ENCODE measurements at regions not wholly inside any gene's neighbourhood (a gene's known extent, or its start where the extent isn't known, plus 50 kb on each side); places are given as distances from the start of the nearest gene placed in this dataset.

GRCh38 chr3:88209356-88209755, 59.6 kb downstream of the C3orf38 start:
- POLR2A ChIA-PET: no interaction called here
- H3K4me3 ChIP-seq (ENCODE audit: low read depth, low read length): no peak overlapping the region
- H3K27ac ChIP-seq (ENCODE audit: low read depth, low read length): no peak overlapping the region
- TF ChIP-seq, protein P1, sequence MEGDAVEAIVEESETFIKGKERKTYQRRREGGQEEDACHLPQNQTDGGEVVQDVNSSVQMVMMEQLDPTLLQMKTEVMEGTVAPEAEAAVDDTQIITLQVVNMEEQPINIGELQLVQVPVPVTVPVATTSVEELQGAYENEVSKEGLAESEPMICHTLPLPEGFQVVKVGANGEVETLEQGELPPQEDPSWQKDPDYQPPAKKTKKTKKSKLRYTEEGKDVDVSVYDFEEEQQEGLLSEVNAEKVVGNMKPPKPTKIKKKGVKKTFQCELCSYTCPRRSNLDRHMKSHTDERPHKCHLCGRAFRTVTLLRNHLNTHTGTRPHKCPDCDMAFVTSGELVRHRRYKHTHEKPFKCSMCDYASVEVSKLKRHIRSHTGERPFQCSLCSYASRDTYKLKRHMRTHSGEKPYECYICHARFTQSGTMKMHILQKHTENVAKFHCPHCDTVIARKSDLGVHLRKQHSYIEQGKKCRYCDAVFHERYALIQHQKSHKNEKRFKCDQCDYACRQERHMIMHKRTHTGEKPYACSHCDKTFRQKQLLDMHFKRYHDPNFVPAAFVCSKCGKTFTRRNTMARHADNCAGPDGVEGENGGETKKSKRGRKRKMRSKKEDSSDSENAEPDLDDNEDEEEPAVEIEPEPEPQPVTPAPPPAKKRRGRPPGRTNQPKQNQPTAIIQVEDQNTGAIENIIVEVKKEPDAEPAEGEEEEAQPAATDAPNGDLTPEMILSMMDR (IDR thresholded peaks at IDR 0.05; ENCODE audit: low read depth, low read length): no peak
- H3K9me3 ChIP-seq (ENCODE audit: control insufficient read depth, insufficient read depth, low read length): no peaks in the 10 kb centered on the region
- CTCF ChIA-PET: interaction anchor here (0.8 kb wide), 1 partner anchor 10 kb away, joined by 3 read pairs; no protein-coding TSS in a partner anchor
- DNase-seq (ENCODE audit: low read depth, low spot score): no peak
- H3K27me3 ChIP-seq (ENCODE audit: control insufficient read depth, insufficient read depth, low read length): no peaks in the 10 kb centered on the region

GRCh38 chr3:88211096-88211890, 61.5 kb downstream of the C3orf38 start:
- Histone ChIP-seq H3K4me3 (ENCODE audit: low read depth, low read length) (no peak overlapping the region), H3K27ac (ENCODE audit: low read depth, low read length) (no peak overlapping the region), H3K9me3 (ENCODE audit: control insufficient read depth, insufficient read depth, low read length) (no peaks in the 10 kb centered on the region), H3K27me3 (ENCODE audit: control insufficient read depth, insufficient read depth, low read length) (no peaks in the 10 kb centered on the region)
- TF ChIP-seq, protein P1 (IDR thresholded peaks at IDR 0.05; ENCODE audit: low read depth, low read length): no peak
- POLR2A ChIA-PET: no interaction called here
- DNase-seq (ENCODE audit: low read depth, low spot score): no peak
- CTCF ChIA-PET: no interaction called here

- CTCF ChIA-PET: interaction anchor here (0.6 to 1.8 kb wide), 15 partner anchors 10 to 1963 kb away, joined by 3 to 20 read pairs (median 4); no protein-coding TSS in a partner anchor
- TF ChIP-seq, protein P1 (IDR thresholded peaks at IDR 0.05; ENCODE audit: low read depth, low read length): peak; percentile 57
- H3K27me3 ChIP-seq (ENCODE audit: control insufficient read depth, insufficient read depth, low read length): no peaks in the 10 kb centered on the region
- POLR2A ChIA-PET: no interaction called here
- no peak overlapping the region for H3K4me3 ChIP-seq (ENCODE audit: low read depth, low read length)
- no peak overlapping the region for H3K27ac ChIP-seq (ENCODE audit: low read depth, low read length)
- DNase-seq (ENCODE audit: low read depth, low spot score): peak; percentile 2
- H3K9me3 ChIP-seq (ENCODE audit: control insufficient read depth, insufficient read depth, low read length): no peaks in the 10 kb centered on the region
These were observed 69.5 kb downstream of the C3orf38 start for GRCh38 chr3:88219138-88219792.

- no peak overlapping the region for H3K4me3 ChIP-seq (ENCODE audit: low read depth, low read length)
- no peak for DNase-seq (ENCODE audit: low read depth, low spot score)
- no peaks in the 10 kb centered on the region for H3K9me3 ChIP-seq (ENCODE audit: control insufficient read depth, insufficient read depth, low read length)
- ChIA-PET CTCF (interaction anchor here (0.9 to 1.8 kb wide), 6 partner anchors 14 to 1962 kb away, joined by 3 to 20 read pairs (median 4); no protein-coding TSS in a partner anchor), POLR2A (no interaction called here)
- H3K27me3 ChIP-seq (ENCODE audit: control insufficient read depth, insufficient read depth, low read length): no peaks in the 10 kb centered on the region
- H3K27ac ChIP-seq (ENCODE audit: low read depth, low read length): no peak overlapping the region
- TF ChIP-seq, protein P1 (IDR thresholded peaks at IDR 0.05; ENCODE audit: low read depth, low read length): no peak
These were observed 70.4 kb downstream of the C3orf38 start for GRCh38 chr3:88220126-88220525.

- DNase-seq (ENCODE audit: low read depth, low spot score): no peak
- H3K27ac ChIP-seq (ENCODE audit: low read depth, low read length): no peak overlapping the region
- TF ChIP-seq, protein P1 (IDR thresholded peaks at IDR 0.05; ENCODE audit: low read depth, low read length): no peak
- H3K27me3 ChIP-seq (ENCODE audit: control insufficient read depth, insufficient read depth, low read length): no peaks in the 10 kb centered on the region
- POLR2A ChIA-PET: no interaction called here
- no peak overlapping the region for H3K4me3 ChIP-seq (ENCODE audit: low read depth, low read length)
- CTCF ChIA-PET: no interaction called here
- no peaks in the 10 kb centered on the region for H3K9me3 ChIP-seq (ENCODE audit: control insufficient read depth, insufficient read depth, low read length)
These were observed 72.0 kb downstream of the C3orf38 start for GRCh38 chr3:88221726-88222125.

All from AG04450 (cell line).